GM18499 (cell line): ENCODE measurements at regions not wholly inside any gene's neighbourhood (a gene's known extent, or its start where the extent isn't known, plus 50 kb on each side); places are given as distances from the start of the nearest gene placed in this dataset.
"Not testable (repeated sequence)": the region's sequence is repeated elsewhere in the genome, so short reads cannot be mapped to it uniquely, and the experiment has no call there.

Experiments
- ATAC-seq: cut with Tn5 transposase; IDR thresholded peaks from one replicate; pipeline ENCODE4 v1.9.1; 2021; ENCODE audit warnings: moderate number of reproducible peaks; ENCODE audit not compliant: insufficient read depth, unreplicated experiment

GRCh38 chr14:38973083-38973700 is 129.8 kb downstream of the SEC23A start:
- ATAC-seq, result no peak

GRCh38 chr14:38972511-38972910 is 130.5 kb downstream of the SEC23A start:
- ATAC-seq, result no peak

GRCh38 chr14:38971258-38971921 is 131.6 kb downstream of the SEC23A start:
- ATAC-seq, result no peak

- no peak for ATAC-seq
Observed at GRCh38 chr14:38964630-38965029, 138.4 kb downstream of the SEC23A start.

- no peak for ATAC-seq
Observed at GRCh38 chr14:38960946-38961531, 142.0 kb downstream of the SEC23A start.

- ATAC-seq, result no peak
Observed at GRCh38 chr14:38959021-38959420, 144.0 kb downstream of the SEC23A start.

GRCh38 chr14:38958589-38958988 is 144.4 kb downstream of the SEC23A start:
- no peak for ATAC-seq

GRCh38 chr14:38951451-38951850 is 151.6 kb downstream of the SEC23A start:
- ATAC-seq, result no peak

GRCh38 chr14:38950676-38951075 is 152.4 kb downstream of the SEC23A start:
- no peak for ATAC-seq

GRCh38 chr14:38948576-38948975 is 154.5 kb downstream of the SEC23A start:
- ATAC-seq, result no peak

- no peak for ATAC-seq
Observed at GRCh38 chr14:38948171-38948570, 154.9 kb downstream of the SEC23A start.

GRCh38 chr14:38947343-38947742 is 155.7 kb downstream of the SEC23A start:
- no peak for ATAC-seq

- no peak for ATAC-seq
Observed at GRCh38 chr14:38944691-38945090, 158.3 kb downstream of the SEC23A start.

GRCh38 chr14:38941488-38941887 is 161.5 kb downstream of the SEC23A start:
- no peak for ATAC-seq

GRCh38 chr14:38932653-38933000 is 170.4 kb downstream of the SEC23A start:
- ATAC-seq, result not testable (repeated sequence)

- ATAC-seq, result no peak
Observed at GRCh38 chr14:38931969-38932652, 170.9 kb downstream of the SEC23A start.

GRCh38 chr14:38930898-38931297 is 172.1 kb downstream of the SEC23A start:
- no peak for ATAC-seq

- no peak for ATAC-seq
Observed at GRCh38 chr14:38930022-38930421, 173.0 kb downstream of the SEC23A start.

- ATAC-seq, result no peak
Observed at GRCh38 chr14:38929416-38929815, 173.6 kb downstream of the SEC23A start.

- ATAC-seq, result not testable (repeated sequence)
Observed at GRCh38 chr14:38921893-38922292, 181.1 kb downstream of the SEC23A start.

GRCh38 chr14:38915125-38915524 is 187.9 kb downstream of the SEC23A start:
- no peak for ATAC-seq
